ENCODE measurements at regions not wholly inside any gene's neighbourhood (a gene's known extent, or its start where the extent isn't known, plus 50 kb on each side); places are given as distances from the start of the nearest gene placed in this dataset.

GRCh38 chr9:89686126-89686525 is 81.3 kb downstream of the GADD45G start:
- H2AFZ ChIP-seq (ENCODE audit: low read length): no peak overlapping the region
- H4K20me1 ChIP-seq (ENCODE audit: insufficient read depth, low read length): no peaks in the 10 kb centered on the region
- H3K4me2 ChIP-seq (ENCODE audit: low read length): no peak overlapping the region
- H3K4me3 ChIP-seq (ENCODE audit: low read depth, low read length, poor library complexity, severe bottlenecking): no peak overlapping the region
- peaks cover 4% of the 10 kb centered on the region; the same call in 1 of the 2 replicates for H3K27me3 ChIP-seq (ENCODE audit: insufficient read depth, low read length)
- H3K9me2 ChIP-seq (ENCODE audit: low read depth, low read length): no peaks in the 10 kb centered on the region
- TF ChIP-seq CTCF (IDR thresholded peaks at IDR 0.05; ENCODE audit: low read length) (no peak), EZH2 (IDR thresholded peaks at IDR 0.05; ENCODE audit: borderline replicate concordance, low read length) (no peak)
- H3K27ac ChIP-seq (ENCODE audit: low read depth, low read length, poor library complexity, severe bottlenecking): no peak overlapping the region
- no peaks in the 10 kb centered on the region for H3K4me1 ChIP-seq (ENCODE audit: insufficient read depth, low read length, severe bottlenecking)
- no peaks in the 10 kb centered on the region for H3K9me3 ChIP-seq (ENCODE audit: low read length)
- H3K36me3 ChIP-seq (ENCODE audit: insufficient read depth, low read length): no peaks in the 10 kb centered on the region
- H3K79me2 ChIP-seq (ENCODE audit: insufficient read depth, low read length): no peaks in the 10 kb centered on the region
- H3K9ac ChIP-seq (ENCODE audit: low read length): no peak overlapping the region
- H3F3A ChIP-seq (ENCODE audit: insufficient read depth, low read length): no peaks in the 10 kb centered on the region

GRCh38 chr9:89686621-89687020 is 81.8 kb downstream of the GADD45G start:
- Histone ChIP-seq H3K27ac (ENCODE audit: low read depth, low read length, poor library complexity, severe bottlenecking) (no peak overlapping the region), H4K20me1 (ENCODE audit: insufficient read depth, low read length) (no peaks in the 10 kb centered on the region), H3K9ac (ENCODE audit: low read length) (no peak overlapping the region), H3K4me1 (ENCODE audit: insufficient read depth, low read length, severe bottlenecking) (no peaks in the 10 kb centered on the region), H3F3A (ENCODE audit: insufficient read depth, low read length) (no peaks in the 10 kb centered on the region), H3K27me3 (ENCODE audit: insufficient read depth, low read length) (peaks cover 4% of the 10 kb centered on the region; the same call in 1 of the 2 replicates), H3K4me3 (ENCODE audit: low read depth, low read length, poor library complexity, severe bottlenecking) (no peak overlapping the region), H3K9me2 (ENCODE audit: low read depth, low read length) (no peaks in the 10 kb centered on the region), H3K36me3 (ENCODE audit: insufficient read depth, low read length) (no peaks in the 10 kb centered on the region), H2AFZ (ENCODE audit: low read length) (no peak overlapping the region), H3K9me3 (ENCODE audit: low read length) (no peaks in the 10 kb centered on the region), H3K79me2 (ENCODE audit: insufficient read depth, low read length) (no peaks in the 10 kb centered on the region), H3K4me2 (ENCODE audit: low read length) (no peak overlapping the region)
- TF ChIP-seq CTCF (IDR thresholded peaks at IDR 0.05; ENCODE audit: low read length) (no peak), EZH2 (IDR thresholded peaks at IDR 0.05; ENCODE audit: borderline replicate concordance, low read length) (no peak)

GRCh38 chr9:89687188-89687587 is 82.4 kb downstream of the GADD45G start:
- no peaks in the 10 kb centered on the region for H3K79me2 ChIP-seq (ENCODE audit: insufficient read depth, low read length)
- no peak overlapping the region for H2AFZ ChIP-seq (ENCODE audit: low read length)
- no peaks in the 10 kb centered on the region for H3K9me2 ChIP-seq (ENCODE audit: low read depth, low read length)
- peaks cover 4% of the 10 kb centered on the region; the same call in 1 of the 2 replicates for H3K27me3 ChIP-seq (ENCODE audit: insufficient read depth, low read length)
- TF ChIP-seq EZH2 (IDR thresholded peaks at IDR 0.05; ENCODE audit: borderline replicate concordance, low read length): no peak
- no peak for TF ChIP-seq CTCF (IDR thresholded peaks at IDR 0.05; ENCODE audit: low read length)
- H3K9me3 ChIP-seq (ENCODE audit: low read length): no peaks in the 10 kb centered on the region
- no peak overlapping the region for H3K9ac ChIP-seq (ENCODE audit: low read length)
- no peaks in the 10 kb centered on the region for H3K36me3 ChIP-seq (ENCODE audit: insufficient read depth, low read length)
- H4K20me1 ChIP-seq (ENCODE audit: insufficient read depth, low read length): no peaks in the 10 kb centered on the region
- H3K4me3 ChIP-seq (ENCODE audit: low read depth, low read length, poor library complexity, severe bottlenecking): no peak overlapping the region
- no peaks in the 10 kb centered on the region for H3K4me1 ChIP-seq (ENCODE audit: insufficient read depth, low read length, severe bottlenecking)
- no peaks in the 10 kb centered on the region for H3F3A ChIP-seq (ENCODE audit: insufficient read depth, low read length)
- no peak overlapping the region for H3K27ac ChIP-seq (ENCODE audit: low read depth, low read length, poor library complexity, severe bottlenecking)
- H3K4me2 ChIP-seq (ENCODE audit: low read length): no peak overlapping the region

Data from OCI-LY1 (cell line).